CD4-positive, alpha-beta memory T cell (primary cell): ENCODE measurements at regions not wholly inside any gene's neighbourhood (a gene's known extent, or its start where the extent isn't known, plus 50 kb on each side); places are given as distances from the start of the nearest gene placed in this dataset.

ENCODE experiments used
- CTCF ChIA-PET: fragments of 350-600 bp; sonication (Branson Sonifier 250); formaldehyde crosslinking; loops from one replicate; lab custom pipeline; 2021; ENCODE audit warnings: inconsistent platforms; ENCODE audit not compliant: partially characterized antibody; lab: Charles Lee
- POLR2A ChIA-PET: fragments of 350-600 bp; sonication (Branson Sonifier 250); formaldehyde crosslinking; loops from one replicate; lab custom pipeline; 2021; ENCODE audit not compliant: partially characterized antibody; lab: Charles Lee
- DNase-seq, 5 donors: peaks; one replicate each; pipeline versions ENCODE4 v3.0.0 to v3.0.0-alpha.2; 2020 to 2022; ENCODE audit warnings: mixed read lengths in 1 of 5
- H3K27ac ChIP-seq: one replicate; pipeline ENCODE4 v1.7.0; 2013; ENCODE audit warnings: low read depth, low read length
- H3K27me3 ChIP-seq: 2 replicates; pipeline ENCODE4 v1.7.0; 2013; ENCODE audit warnings: mild to moderate bottlenecking, low read length, moderate library complexity; ENCODE audit not compliant: insufficient read depth
- H3K36me3 ChIP-seq: 2 replicates; pipeline ENCODE4 v1.7.0; 2013; ENCODE audit warnings: mild to moderate bottlenecking, low read length, moderate library complexity; ENCODE audit not compliant: insufficient read depth
- H3K4me1 ChIP-seq: 2 replicates; pipeline ENCODE4 v1.7.0; 2013; ENCODE audit warnings: mild to moderate bottlenecking, low read length, moderate library complexity; ENCODE audit not compliant: insufficient read depth
- H3K4me3 ChIP-seq, 2 donors: one replicate each; pipeline ENCODE4 v1.7.0; 2013; ENCODE audit warnings: low read length in 2 of 2, mild to moderate bottlenecking in 1 of 2
- H3K9me3 ChIP-seq, 2 donors: one replicate each; pipeline ENCODE4 v1.7.0; 2013; ENCODE audit warnings: low read length in 2 of 2, control low read depth in 1 of 2; ENCODE audit not compliant: control insufficient read depth in 1 of 2
- H3K27ac Mint-ChIP-seq, 7 donors: one replicate each; pipeline ENCODE4 v1.8.0; 2020 to 2021; ENCODE audit warnings: mixed read lengths in 7 of 7, mild to moderate bottlenecking in 6 of 7, inconsistent platforms in 3 of 7, moderate library complexity in 3 of 7
- H3K27me3 Mint-ChIP-seq, 2 donors: one replicate each; pipeline ENCODE4 v1.8.0; 2020 to 2021; ENCODE audit warnings: mixed read lengths in 2 of 2
- H3K36me3 Mint-ChIP-seq, 2 donors: one replicate each; pipeline ENCODE4 v1.8.0; 2020 to 2021; ENCODE audit warnings: mixed read lengths in 2 of 2, inconsistent platforms in 1 of 2, mild to moderate bottlenecking in 1 of 2
- H3K4me1 Mint-ChIP-seq, 4 donors: one replicate each; pipeline ENCODE4 v1.8.0; 2020 to 2021; ENCODE audit warnings: mixed read lengths in 4 of 4, mild to moderate bottlenecking in 1 of 4
- H3K4me3 Mint-ChIP-seq, 8 donors: one replicate each; pipeline ENCODE4 v1.8.0; 2020 to 2021; ENCODE audit warnings: mixed read lengths in 8 of 8, mild to moderate bottlenecking in 7 of 8, moderate library complexity in 6 of 8, inconsistent platforms in 3 of 8
- H3K9me3 Mint-ChIP-seq, 8 donors: one replicate each; pipeline ENCODE4 v1.8.0; 2020 to 2021; ENCODE audit warnings: mixed read lengths in 8 of 8, mild to moderate bottlenecking in 5 of 8, inconsistent platforms in 3 of 8, moderate library complexity in 1 of 8
- intact Hi-C: fragments of 100-400 bp; cut with micrococcal nuclease; formaldehyde crosslinking; loops from one replicate; pipeline ENCODE4 v1.15.1; 2023

DNA sequence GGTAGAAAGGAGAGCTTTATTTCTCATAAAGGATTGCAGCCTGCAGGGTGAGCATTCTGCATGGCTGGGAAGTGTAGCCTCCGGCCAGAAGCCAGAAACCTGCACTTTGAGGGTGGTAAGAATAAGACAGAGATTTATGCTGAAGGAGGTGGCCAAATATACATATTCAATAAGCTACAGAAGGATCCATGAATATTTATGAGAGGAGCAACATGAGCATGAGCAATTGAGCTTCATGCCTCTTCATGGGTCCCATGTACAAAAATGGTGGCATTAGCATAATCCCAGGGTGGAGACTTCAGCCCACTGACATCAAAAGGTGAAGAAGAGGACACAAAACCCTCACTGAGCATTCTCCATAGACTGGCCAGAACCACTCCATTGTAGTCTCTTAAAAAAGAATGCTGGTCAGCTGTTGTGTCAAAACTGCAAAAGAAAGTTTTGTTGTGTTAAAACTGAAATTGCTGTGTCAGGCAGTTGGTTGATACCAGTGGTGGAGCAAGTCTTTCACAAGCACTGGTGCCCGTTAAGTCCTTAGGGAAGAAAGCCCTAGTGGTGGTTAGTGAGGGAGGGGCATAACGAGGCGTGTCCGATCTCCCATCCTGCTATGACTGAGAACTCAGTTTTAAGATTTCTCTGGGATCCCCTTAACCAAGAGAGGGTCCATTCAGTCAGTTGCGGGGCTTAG, 160.8 kb upstream of the MAP1B start:
- Mint-ChIP-seq H3K27me3 (peaks cover 0 to 7% of the 10 kb centered on the region in 2 donors), H3K4me3 (no peak overlapping the region), H3K36me3 (no peaks in the 10 kb centered on the region), H3K27ac (no peak overlapping the region), H3K4me1 (no peaks in the 10 kb centered on the region), H3K9me3 (peaks cover 0 to 11% (median 4%) of the 10 kb centered on the region in 8 donors)
- Histone ChIP-seq H3K27me3 (no peaks in the 10 kb centered on the region), H3K4me1 (no peaks in the 10 kb centered on the region), H3K4me3 (no peak overlapping the region), H3K9me3 (no peaks in the 10 kb centered on the region), H3K27ac (no peak overlapping the region), H3K36me3 (no peaks in the 10 kb centered on the region)
- CTCF ChIA-PET = no interaction called here
- intact Hi-C loops = no loop called here
- POLR2A ChIA-PET = no interaction called here
- DNase-seq = no peak

DNA sequence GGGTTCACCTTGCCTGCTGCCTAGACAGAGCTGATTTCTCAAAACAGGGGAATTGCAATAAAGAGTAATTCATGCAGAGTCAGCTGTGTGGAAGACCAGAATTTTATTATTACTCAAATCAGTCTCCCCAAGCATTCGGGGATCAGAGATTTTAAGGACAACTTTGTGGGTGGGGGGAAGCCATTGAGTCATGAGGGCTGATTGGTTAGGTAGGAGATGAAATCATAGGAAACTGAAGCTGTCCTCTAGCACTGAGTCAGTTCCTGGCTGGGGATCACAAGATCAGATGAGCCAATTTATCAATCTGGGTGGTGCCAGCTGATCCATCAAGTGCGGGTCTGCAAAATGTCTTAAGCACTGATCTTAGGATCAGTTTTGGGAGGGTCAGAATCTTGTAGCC, 159.1 kb upstream of the MAP1B start:
- no peaks in the 10 kb centered on the region for H3K4me1 Mint-ChIP-seq
- intact Hi-C loops = no loop called here

DNA sequence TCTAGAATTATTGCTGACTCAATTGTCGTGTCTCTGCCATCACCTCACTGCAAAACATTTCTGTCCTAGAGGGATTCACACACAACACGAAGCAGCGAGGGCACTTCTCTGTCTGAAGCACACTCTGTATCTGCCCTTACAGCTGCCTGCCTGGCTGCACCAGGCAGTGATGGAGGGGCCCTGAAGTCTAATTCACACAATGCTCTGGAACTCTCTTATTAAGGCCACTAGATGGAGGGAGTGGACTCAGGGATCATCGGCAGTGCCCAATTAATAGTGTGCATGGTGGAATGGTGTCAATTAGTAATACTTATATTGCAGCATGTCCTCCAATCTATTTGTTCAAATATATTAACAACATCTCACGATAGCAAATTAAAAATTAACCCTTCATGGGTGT, 157.5 kb upstream of the MAP1B start:
- ChIA-PET CTCF (no interaction called here), POLR2A (no interaction called here)
- no peaks in the 10 kb centered on the region for H3K4me1 ChIP-seq
- H3K27me3 ChIP-seq = no peaks in the 10 kb centered on the region
- no peak overlapping the region for H3K27ac ChIP-seq
- Mint-ChIP-seq H3K27me3 (peaks cover 5 to 10% of the 10 kb centered on the region in 2 donors), H3K27ac (peak overlapping the region in 1 of 7 donors; percentile 39), H3K9me3 (peaks cover 0 to 12% (median 5%) of the 10 kb centered on the region in 8 donors), H3K4me1 (no peaks in the 10 kb centered on the region), H3K36me3 (no peaks in the 10 kb centered on the region), H3K4me3 (no peak overlapping the region)
- no peaks in the 10 kb centered on the region for H3K36me3 ChIP-seq
- intact Hi-C loops = no loop called here
- no peak overlapping the region for H3K4me3 ChIP-seq
- no peak for DNase-seq
- no peaks in the 10 kb centered on the region for H3K9me3 ChIP-seq

More for the DNA sequence above, 159.1 kb upstream of the MAP1B start:
- Mint-ChIP-seq H3K9me3 (peaks cover 0 to 14% (median 5%) of the 10 kb centered on the region in 8 donors), H3K27ac (no peak overlapping the region), H3K27me3 (peaks cover 5 to 7% of the 10 kb centered on the region in 2 donors), H3K4me3 (no peak overlapping the region), H3K36me3 (no peaks in the 10 kb centered on the region)
- H3K27me3 ChIP-seq = no peaks in the 10 kb centered on the region
- H3K9me3 ChIP-seq = no peaks in the 10 kb centered on the region
- H3K4me1 ChIP-seq = no peaks in the 10 kb centered on the region
- no peak overlapping the region for H3K4me3 ChIP-seq
- no peak overlapping the region for H3K27ac ChIP-seq
- CTCF ChIA-PET = interaction anchor here (1.2 kb wide), 1 partner anchor 360 kb away, joined by 3 read pairs; no protein-coding TSS in a partner anchor
- no peaks in the 10 kb centered on the region for H3K36me3 ChIP-seq
- POLR2A ChIA-PET = no interaction called here
- no peak for DNase-seq

DNA sequence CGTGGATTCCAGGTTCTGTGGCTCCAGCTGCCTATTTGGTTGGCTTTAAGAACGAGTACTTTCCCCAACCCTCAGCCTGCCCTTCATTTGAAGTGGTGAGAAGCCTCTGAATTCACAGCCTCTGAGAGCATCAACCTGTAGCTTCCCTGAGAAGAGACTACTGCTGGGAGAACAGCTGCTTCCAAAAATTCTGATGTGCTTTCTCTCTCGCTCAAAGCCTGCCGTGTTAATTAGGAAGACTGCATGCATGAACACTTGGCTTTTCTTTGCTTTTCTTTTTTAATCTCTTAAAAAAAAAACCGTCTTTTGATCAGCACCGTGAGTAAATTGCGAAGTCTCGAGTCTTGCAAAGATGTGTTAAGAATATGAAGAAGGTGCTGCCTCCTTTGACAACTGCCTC, 153.4 kb upstream of the MAP1B start:
- Histone ChIP-seq H3K4me3 (no peak overlapping the region), H3K36me3 (no peaks in the 10 kb centered on the region), H3K27me3 (no peaks in the 10 kb centered on the region), H3K4me1 (no peaks in the 10 kb centered on the region), H3K27ac (no peak overlapping the region), H3K9me3 (no peaks in the 10 kb centered on the region)
- Mint-ChIP-seq H3K4me1 (no peaks in the 10 kb centered on the region), H3K27me3 (peaks cover 11 to 16% of the 10 kb centered on the region in 2 donors), H3K36me3 (no peaks in the 10 kb centered on the region), H3K4me3 (no peak overlapping the region), H3K27ac (no peak overlapping the region), H3K9me3 (peaks cover 0 to 6% (median 3%) of the 10 kb centered on the region in 8 donors)
- CTCF ChIA-PET = interaction anchor here (0.6 kb wide), 1 partner anchor 1071 kb away, joined by 3 read pairs; no protein-coding TSS in a partner anchor
- intact Hi-C loops = no loop called here
- POLR2A ChIA-PET = no interaction called here
- DNase-seq = no peak

DNA sequence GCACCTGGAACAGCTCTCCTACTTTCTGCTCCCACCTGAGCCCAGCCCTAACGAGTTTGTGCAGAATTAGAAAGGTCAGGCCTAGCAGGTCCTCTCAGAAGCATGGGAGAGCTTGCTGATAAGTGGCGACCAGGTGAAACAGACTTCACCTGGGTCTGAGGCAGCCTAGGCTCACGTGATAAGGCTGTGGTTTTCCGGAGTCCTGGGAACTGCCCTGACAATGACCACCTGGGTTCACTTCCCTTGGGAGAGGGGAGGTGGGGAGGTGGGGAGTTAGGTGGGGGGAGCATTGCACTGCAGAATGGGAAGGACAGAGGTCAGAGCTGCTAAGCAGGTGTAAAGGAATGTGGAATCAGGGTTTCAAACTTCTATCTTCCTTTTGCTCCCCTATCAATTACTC, 152.9 kb upstream of the MAP1B start:
- no peaks in the 10 kb centered on the region for H3K4me1 Mint-ChIP-seq
- POLR2A ChIA-PET = no interaction called here
- Histone ChIP-seq H3K36me3 (no peaks in the 10 kb centered on the region), H3K4me1 (no peaks in the 10 kb centered on the region), H3K9me3 (no peaks in the 10 kb centered on the region), H3K27ac (no peak overlapping the region), H3K4me3 (no peak overlapping the region), H3K27me3 (no peaks in the 10 kb centered on the region)
- DNase-seq = no peak
- intact Hi-C loops = no loop called here
- H3K4me3 Mint-ChIP-seq = no peak overlapping the region
- CTCF ChIA-PET = no interaction called here
- peaks cover 11 to 16% of the 10 kb centered on the region in 2 donors for H3K27me3 Mint-ChIP-seq
- no peaks in the 10 kb centered on the region for H3K36me3 Mint-ChIP-seq
- peaks cover 0 to 5% (median 0%) of the 10 kb centered on the region in 8 donors for H3K9me3 Mint-ChIP-seq
- H3K27ac Mint-ChIP-seq = no peak overlapping the region

DNA sequence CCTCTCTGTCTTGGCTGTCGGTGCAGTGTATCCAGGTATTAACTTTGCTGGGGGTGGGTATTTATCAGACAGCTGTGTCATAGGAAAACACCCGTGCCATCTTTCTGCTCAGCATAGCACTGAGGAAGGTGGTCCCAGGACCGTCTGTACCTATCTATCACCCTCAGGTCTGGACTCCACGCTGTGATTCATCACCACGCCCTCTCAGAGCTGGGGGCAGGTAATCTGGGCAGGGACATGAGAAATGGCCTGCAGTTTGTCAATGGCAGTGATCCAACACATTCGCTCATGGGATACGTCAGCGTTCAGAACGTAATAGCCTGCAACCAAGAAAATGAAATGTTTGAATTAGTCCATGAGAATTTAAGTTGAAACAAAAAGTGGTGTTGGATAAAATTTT, 151.6 kb upstream of the MAP1B start:
- H3K4me3 ChIP-seq = no peak overlapping the region
- H3K27me3 Mint-ChIP-seq = peaks cover 9 to 16% of the 10 kb centered on the region in 2 donors
- no peak overlapping the region for H3K4me3 Mint-ChIP-seq
- H3K36me3 Mint-ChIP-seq = no peaks in the 10 kb centered on the region
- H3K27ac Mint-ChIP-seq = no peak overlapping the region
- ChIA-PET CTCF (no interaction called here), POLR2A (no interaction called here)
- peaks cover 0 to 5% (median 0%) of the 10 kb centered on the region in 8 donors for H3K9me3 Mint-ChIP-seq
- H3K4me1 Mint-ChIP-seq = no peaks in the 10 kb centered on the region
- H3K27me3 ChIP-seq = no peaks in the 10 kb centered on the region
- H3K27ac ChIP-seq = no peak overlapping the region
- H3K4me1 ChIP-seq = no peaks in the 10 kb centered on the region
- intact Hi-C loops = no loop called here
- no peak for DNase-seq
- no peaks in the 10 kb centered on the region for H3K9me3 ChIP-seq
- H3K36me3 ChIP-seq = no peaks in the 10 kb centered on the region

DNA sequence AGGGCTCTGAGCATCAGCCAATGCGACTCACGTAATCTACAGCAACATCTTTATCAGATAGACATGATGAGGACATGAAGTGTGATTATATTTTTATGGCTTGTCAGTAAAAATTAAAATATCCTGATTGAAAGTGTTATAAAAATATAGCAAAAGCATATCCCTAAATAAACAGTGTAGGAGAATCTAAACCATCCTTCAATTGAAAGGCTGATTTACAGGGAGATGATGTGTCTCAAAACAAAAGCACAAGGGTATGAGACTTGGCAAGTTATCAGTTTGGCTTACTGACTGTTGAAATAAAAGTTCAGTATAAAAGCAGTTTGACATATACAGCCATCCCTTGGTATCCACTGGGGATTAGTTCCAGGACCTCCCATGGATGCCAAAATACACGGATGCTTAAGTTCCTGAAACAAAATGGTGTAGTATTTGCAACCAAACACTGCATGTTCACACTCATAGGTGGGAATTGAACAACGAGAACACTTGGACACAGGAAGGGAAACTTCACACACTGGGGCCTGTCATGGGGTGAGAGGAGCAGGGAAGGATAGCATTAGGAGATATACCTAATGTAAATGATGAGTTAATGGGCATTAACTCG, 149.9 kb upstream of the MAP1B start:
- Histone ChIP-seq H3K4me3 (no peak overlapping the region), H3K27ac (no peak overlapping the region), H3K27me3 (no peaks in the 10 kb centered on the region), H3K4me1 (no peaks in the 10 kb centered on the region), H3K36me3 (no peaks in the 10 kb centered on the region), H3K9me3 (no peaks in the 10 kb centered on the region)
- no peak for DNase-seq
- Mint-ChIP-seq H3K9me3 (peaks cover 0 to 2% (median 0%) of the 10 kb centered on the region in 8 donors), H3K27ac (no peak overlapping the region), H3K27me3 (peaks cover 9 to 13% of the 10 kb centered on the region in 2 donors), H3K4me1 (no peaks in the 10 kb centered on the region), H3K36me3 (no peaks in the 10 kb centered on the region), H3K4me3 (no peak overlapping the region)
- ChIA-PET POLR2A (no interaction called here), CTCF (interaction anchor here (1.1 kb wide), 1 partner anchor 10 kb away, joined by 3 read pairs; no protein-coding TSS in a partner anchor)
- intact Hi-C loops = no loop called here
